ENCODE measurements at regions not wholly inside any gene's neighbourhood (a gene's known extent, or its start where the extent isn't known, plus 50 kb on each side); places are given as distances from the start of the nearest gene placed in this dataset.

DNA sequence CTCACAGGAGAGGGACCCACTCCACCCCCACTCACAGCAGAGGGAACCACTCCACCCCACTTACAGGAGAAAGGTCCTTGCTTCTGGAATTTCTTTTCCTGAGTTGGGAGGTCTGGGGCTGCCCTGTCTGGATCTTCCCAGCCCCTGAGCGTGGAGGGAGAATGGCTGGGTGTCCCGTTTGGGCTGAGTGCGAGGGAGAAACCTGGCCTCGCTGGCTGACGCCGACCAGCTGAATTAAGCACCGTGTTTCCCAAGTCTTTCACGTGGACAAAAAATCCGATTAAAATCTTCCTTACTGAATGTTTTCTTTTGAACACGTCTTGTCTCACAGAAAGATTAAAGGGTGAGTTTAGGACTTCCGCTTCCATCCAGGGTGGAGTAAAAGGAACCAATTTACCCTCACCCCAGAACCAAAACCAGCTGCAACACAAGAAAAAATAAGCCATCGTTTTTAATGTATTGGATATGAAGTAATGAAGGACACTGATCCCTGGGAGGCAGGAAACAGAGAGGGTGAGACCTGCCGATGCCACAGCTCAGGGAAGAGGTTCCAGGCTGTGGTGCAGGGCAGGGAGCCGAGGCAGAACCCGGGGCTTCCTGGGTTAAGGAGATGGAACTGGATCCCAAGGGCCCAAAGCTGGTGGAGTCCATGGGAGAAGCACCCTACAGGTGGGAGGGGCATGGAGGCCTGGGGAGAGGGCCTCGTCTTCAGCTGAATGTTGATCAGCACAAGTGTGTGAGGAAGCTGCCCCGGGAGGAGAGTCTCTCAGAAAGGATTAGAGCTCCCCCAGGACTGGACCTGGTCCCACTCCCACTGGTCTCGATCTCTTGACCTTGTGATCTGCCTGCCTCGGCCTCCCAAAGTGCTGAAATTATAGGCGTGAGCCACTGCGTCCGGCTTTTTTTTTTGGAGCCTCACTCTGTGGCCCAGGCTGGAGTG lies 60.3 kb downstream of the RTP5 start:
- intact Hi-C loops (cut with DNase I) = no loop called here
- Histone ChIP-seq H3K4me3 (no peak overlapping the region), H3K27ac (no peak overlapping the region), H3K27me3 (no peaks in the 10 kb centered on the region), H3K36me3 (no peaks in the 10 kb centered on the region), H3K9me3 (no peaks in the 10 kb centered on the region), H3K4me1 (peaks cover 4% of the 10 kb centered on the region)
- TF ChIP-seq, protein P1, sequence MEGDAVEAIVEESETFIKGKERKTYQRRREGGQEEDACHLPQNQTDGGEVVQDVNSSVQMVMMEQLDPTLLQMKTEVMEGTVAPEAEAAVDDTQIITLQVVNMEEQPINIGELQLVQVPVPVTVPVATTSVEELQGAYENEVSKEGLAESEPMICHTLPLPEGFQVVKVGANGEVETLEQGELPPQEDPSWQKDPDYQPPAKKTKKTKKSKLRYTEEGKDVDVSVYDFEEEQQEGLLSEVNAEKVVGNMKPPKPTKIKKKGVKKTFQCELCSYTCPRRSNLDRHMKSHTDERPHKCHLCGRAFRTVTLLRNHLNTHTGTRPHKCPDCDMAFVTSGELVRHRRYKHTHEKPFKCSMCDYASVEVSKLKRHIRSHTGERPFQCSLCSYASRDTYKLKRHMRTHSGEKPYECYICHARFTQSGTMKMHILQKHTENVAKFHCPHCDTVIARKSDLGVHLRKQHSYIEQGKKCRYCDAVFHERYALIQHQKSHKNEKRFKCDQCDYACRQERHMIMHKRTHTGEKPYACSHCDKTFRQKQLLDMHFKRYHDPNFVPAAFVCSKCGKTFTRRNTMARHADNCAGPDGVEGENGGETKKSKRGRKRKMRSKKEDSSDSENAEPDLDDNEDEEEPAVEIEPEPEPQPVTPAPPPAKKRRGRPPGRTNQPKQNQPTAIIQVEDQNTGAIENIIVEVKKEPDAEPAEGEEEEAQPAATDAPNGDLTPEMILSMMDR (IDR thresholded peaks at IDR 0.05) = no peak
- ATAC-seq = no peak
- DNase-seq = no peak

DNA sequence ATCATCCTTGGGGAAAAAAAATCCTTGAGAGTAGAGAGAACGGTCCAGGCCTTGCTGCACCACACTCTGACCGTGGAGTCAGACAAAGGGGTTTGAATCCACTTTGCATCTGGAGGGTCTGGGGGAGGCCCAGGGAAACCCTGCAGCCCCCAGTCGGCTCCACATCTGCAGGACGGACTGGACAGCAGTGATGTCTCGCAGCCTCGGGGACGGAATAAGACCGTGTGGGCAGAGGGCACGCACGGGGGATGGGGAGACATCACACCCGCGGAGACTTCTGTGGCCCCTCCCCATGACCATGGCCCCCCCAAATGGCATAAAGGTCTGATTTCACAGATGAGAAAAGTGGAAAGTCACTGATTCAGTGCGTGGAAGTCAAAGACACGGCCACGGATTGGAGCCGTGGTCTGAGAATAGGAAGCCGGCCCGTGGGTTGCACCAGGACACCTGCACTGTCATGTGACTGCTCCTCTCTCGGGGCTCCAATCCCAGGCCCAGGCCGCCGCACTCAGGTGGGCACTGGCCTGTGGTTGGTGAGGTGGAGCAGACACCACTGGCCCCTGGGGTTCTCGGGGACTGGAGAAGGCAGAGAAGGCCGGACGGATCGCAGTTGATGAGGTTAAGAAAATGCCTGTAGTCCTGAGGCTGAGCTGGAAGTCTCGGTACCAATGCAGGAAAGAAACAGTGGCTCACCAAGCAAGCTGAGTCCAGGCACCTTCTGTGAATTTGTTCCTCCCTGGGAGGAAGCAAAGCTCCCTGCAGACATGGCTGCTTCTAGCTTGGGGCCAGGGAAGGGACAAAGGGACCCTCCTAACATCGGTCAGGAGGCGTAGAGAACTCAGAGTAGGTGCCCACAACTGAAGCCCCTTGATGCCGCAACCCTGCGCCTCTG lies 61.8 kb downstream of the RTP5 start:
- TF ChIP-seq, protein P1 (IDR thresholded peaks at IDR 0.05) = no peak
- no peaks in the 10 kb centered on the region for H3K36me3 ChIP-seq
- no peaks in the 10 kb centered on the region for H3K9me3 ChIP-seq
- H3K27ac ChIP-seq = no peak overlapping the region
- peaks cover 4% of the 10 kb centered on the region for H3K4me1 ChIP-seq
- DNase-seq (no peak), ATAC-seq (peak; percentile 6)
- H3K27me3 ChIP-seq = no peaks in the 10 kb centered on the region
- intact Hi-C loops (cut with DNase I) = no loop called here
- no peak overlapping the region for H3K4me3 ChIP-seq

DNA sequence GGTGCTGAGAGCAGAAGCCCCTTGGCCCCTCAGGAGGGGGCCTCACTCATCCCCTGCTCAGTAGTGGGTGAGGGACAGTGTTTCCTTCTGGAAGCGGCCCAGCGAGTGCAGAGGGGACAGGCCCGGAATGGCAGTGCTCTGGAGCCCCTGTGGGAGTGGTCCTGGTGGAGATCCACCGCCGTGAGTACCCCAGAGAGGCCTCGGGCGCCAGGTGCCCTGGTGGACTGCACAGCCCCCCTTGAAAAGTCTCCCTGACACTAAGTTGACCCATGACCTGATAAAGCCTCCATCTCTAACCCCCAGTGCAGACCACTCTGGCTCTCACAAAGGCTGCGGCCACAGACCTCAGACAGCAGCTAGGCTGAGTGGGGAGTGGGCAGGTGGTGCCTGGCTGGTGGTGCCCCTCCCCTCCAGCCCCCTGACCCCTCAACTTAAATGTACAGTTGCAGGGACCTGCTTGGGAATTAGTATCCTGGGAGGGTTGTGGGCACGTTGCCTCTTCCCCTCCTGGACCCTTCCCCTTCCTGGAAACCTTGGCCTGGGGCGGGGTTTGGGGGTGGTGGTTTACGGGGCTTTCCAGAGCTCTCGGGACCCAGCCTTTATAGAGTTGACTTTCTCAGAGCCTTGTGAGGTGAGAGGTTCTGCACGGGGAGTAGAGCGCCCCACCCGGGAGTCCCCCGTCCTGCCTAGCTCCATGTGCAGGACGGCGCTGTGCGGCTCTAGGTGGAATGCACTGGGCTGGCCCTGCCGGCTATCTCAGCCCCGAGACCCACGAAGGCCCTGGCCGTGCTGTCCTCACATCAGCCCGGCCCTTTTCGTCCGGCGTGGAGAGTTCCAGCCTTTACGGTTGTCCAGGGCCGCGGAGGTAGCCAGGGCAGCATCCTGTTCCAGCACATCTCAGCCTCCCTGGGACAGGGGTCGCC lies 62.7 kb downstream of the RTP5 start:
- Histone ChIP-seq H3K4me1 (peaks cover 4% of the 10 kb centered on the region), H3K4me3 (no peak overlapping the region), H3K27me3 (no peaks in the 10 kb centered on the region), H3K27ac (peak overlapping the region; percentile 36), H3K36me3 (no peaks in the 10 kb centered on the region), H3K9me3 (no peaks in the 10 kb centered on the region)
- DNase-seq = no peak
- TF ChIP-seq, protein P1 (IDR thresholded peaks at IDR 0.05) = no peak
- peak; percentile 7 for ATAC-seq
- intact Hi-C loops (cut with DNase I) = no loop called here

DNA sequence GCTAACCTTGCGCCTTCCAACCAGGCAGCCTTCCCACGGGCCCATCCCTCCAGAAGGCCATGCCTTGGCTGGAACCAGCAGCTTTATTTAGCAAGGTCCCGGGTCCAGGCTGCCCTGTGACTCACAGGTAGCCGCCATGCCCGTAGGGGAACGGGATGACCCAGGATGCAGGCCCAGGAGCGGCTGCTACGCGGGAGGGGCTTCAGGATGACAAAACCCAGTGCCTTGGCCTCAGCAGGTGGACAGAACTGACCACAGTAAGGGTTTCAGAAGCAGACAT lies 63.3 kb downstream of the RTP5 start:
- TF ChIP-seq, protein P1 (IDR thresholded peaks at IDR 0.05) = no peak
- H3K9me3 ChIP-seq = no peaks in the 10 kb centered on the region
- H3K27ac ChIP-seq = peak overlapping the region; percentile 36
- no peak for ATAC-seq
- H3K27me3 ChIP-seq = no peaks in the 10 kb centered on the region
- H3K4me1 ChIP-seq = peaks cover 4% of the 10 kb centered on the region
- no peaks in the 10 kb centered on the region for H3K36me3 ChIP-seq
- no peak for DNase-seq
- intact Hi-C loops (cut with DNase I) = no loop called here
- H3K4me3 ChIP-seq = no peak overlapping the region

DNA sequence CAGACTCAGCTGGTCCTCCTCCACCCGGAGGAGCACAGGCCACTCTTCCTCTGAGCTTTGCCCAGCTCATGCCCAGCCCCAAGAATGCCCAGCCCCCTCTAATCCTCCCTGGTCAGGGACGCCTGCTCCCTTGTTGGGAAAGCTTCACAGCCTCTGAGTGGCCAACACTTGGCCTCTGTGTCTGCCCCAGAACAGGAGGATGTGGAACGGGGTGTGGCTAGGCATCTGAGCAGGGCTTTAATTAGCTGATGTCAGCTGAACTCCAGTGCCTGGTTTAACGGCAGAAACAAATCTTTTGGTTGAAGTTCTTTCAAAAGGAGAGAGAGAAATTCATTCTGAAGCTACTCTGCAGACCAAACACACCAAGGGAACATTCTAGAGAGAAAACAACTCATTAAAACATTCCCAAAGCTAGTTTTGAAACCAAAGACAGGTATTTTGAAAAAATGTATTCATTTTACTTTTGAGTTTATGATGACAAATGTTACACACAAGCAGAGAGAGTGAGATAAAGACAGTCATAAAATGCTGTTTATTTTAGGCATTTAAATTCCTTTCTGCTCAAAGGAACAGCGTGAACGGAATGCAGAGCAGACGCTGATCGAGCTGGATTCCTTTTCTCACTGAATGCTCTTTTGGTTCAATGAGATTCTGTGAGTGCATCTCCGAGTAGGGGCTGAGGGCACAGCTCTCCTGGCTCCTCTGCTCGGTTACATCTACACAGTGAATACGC lies 63.8 kb downstream of the RTP5 start:
- Histone ChIP-seq H3K27me3 (no peaks in the 10 kb centered on the region), H3K27ac (peak overlapping the region; percentile 36), H3K4me1 (peaks cover 4% of the 10 kb centered on the region), H3K9me3 (no peaks in the 10 kb centered on the region), H3K36me3 (no peaks in the 10 kb centered on the region), H3K4me3 (no peak overlapping the region)
- TF ChIP-seq, protein P1 (IDR thresholded peaks at IDR 0.05) = no peak
- intact Hi-C loops (cut with DNase I) = no loop called here
- DNase-seq = peak; percentile 51
- ATAC-seq = peak; percentile 49
